Activated CD4-positive, alpha-beta T cell treated with anti-CD3 and anti-CD28 coated beads, Interleukin-2, amount 10 ng/mL, durations not matched to agents 24 days and 14 days (primary cell): ENCODE measurements at regions not wholly inside any gene's neighbourhood (a gene's known extent, or its start where the extent isn't known, plus 50 kb on each side); places are given as distances from the start of the nearest gene placed in this dataset.

Experiments used
- DNase-seq: peaks from one replicate; pipeline ENCODE4 v3.0.0; 2022
- H3K27ac Mint-ChIP-seq: one replicate; pipeline ENCODE4 v1.8.0; 2022; ENCODE audit warnings: mild to moderate bottlenecking, mixed read lengths
- H3K27me3 Mint-ChIP-seq: one replicate; pipeline ENCODE4 v1.8.0; 2022; ENCODE audit warnings: mixed read lengths
- H3K36me3 Mint-ChIP-seq: one replicate; pipeline ENCODE4 v1.8.0; 2022; ENCODE audit warnings: low read depth, mild to moderate bottlenecking, mixed read lengths
- H3K4me1 Mint-ChIP-seq: one replicate; pipeline ENCODE4 v1.8.0; 2021; ENCODE audit warnings: mixed read lengths
- H3K4me3 Mint-ChIP-seq: one replicate; pipeline ENCODE4 v1.8.0; 2022; ENCODE audit warnings: mild to moderate bottlenecking, moderate library complexity, mixed read lengths
- H3K9me3 Mint-ChIP-seq: one replicate; pipeline ENCODE4 v1.8.0; 2021; ENCODE audit warnings: mixed read lengths
- intact Hi-C: fragments of 100-400 bp; cut with micrococcal nuclease; formaldehyde crosslinking; loops from one replicate; pipeline ENCODE4 v1.15.1; 2023

GRCh38 chr21:27476696-27477095 is 509.8 kb upstream of the ADAMTS5 start:
- intact Hi-C loops, result no loop called here
- H3K4me1 Mint-ChIP-seq, result no peaks in the 10 kb centered on the region
- no peaks in the 10 kb centered on the region for H3K36me3 Mint-ChIP-seq
- H3K27me3 Mint-ChIP-seq, result no peaks in the 10 kb centered on the region
- no peak overlapping the region for H3K4me3 Mint-ChIP-seq
- H3K27ac Mint-ChIP-seq, result no peak overlapping the region
- H3K9me3 Mint-ChIP-seq, result peaks cover 4% of the 10 kb centered on the region
- no peak for DNase-seq

- H3K9me3 Mint-ChIP-seq, result peaks cover 7% of the 10 kb centered on the region
- H3K27me3 Mint-ChIP-seq, result no peaks in the 10 kb centered on the region
- intact Hi-C loops, result no loop called here
- H3K4me3 Mint-ChIP-seq, result no peak overlapping the region
- no peaks in the 10 kb centered on the region for H3K36me3 Mint-ChIP-seq
- no peak overlapping the region for H3K27ac Mint-ChIP-seq
- H3K4me1 Mint-ChIP-seq, result no peaks in the 10 kb centered on the region
- no peak for DNase-seq
Observed at GRCh38 chr21:27475363-27475955, 508.6 kb upstream of the ADAMTS5 start.

- Mint-ChIP-seq H3K4me3 (no peak overlapping the region), H3K9me3 (peaks cover 4% of the 10 kb centered on the region), H3K27ac (no peak overlapping the region), H3K36me3 (no peaks in the 10 kb centered on the region), H3K4me1 (no peaks in the 10 kb centered on the region), H3K27me3 (no peaks in the 10 kb centered on the region)
- DNase-seq, result no peak
- intact Hi-C loops, result no loop called here
Observed at GRCh38 chr21:27467366-27467765, 500.5 kb upstream of the ADAMTS5 start.

GRCh38 chr21:27466140-27466539 is 499.3 kb upstream of the ADAMTS5 start:
- Mint-ChIP-seq H3K27me3 (no peaks in the 10 kb centered on the region), H3K4me3 (no peak overlapping the region), H3K36me3 (no peaks in the 10 kb centered on the region), H3K27ac (no peak overlapping the region), H3K4me1 (no peaks in the 10 kb centered on the region), H3K9me3 (no peaks in the 10 kb centered on the region)
- DNase-seq, result no peak
- intact Hi-C loops, result no loop called here

GRCh38 chr21:27464648-27465047 is 497.8 kb upstream of the ADAMTS5 start:
- Mint-ChIP-seq H3K36me3 (no peaks in the 10 kb centered on the region), H3K4me1 (no peaks in the 10 kb centered on the region), H3K4me3 (no peak overlapping the region), H3K27me3 (no peaks in the 10 kb centered on the region), H3K27ac (no peak overlapping the region), H3K9me3 (no peaks in the 10 kb centered on the region)
- intact Hi-C loops, result no loop called here
- no peak for DNase-seq

GRCh38 chr21:27462726-27463125 is 495.8 kb upstream of the ADAMTS5 start:
- Mint-ChIP-seq H3K27me3 (no peaks in the 10 kb centered on the region), H3K9me3 (no peaks in the 10 kb centered on the region), H3K4me3 (no peak overlapping the region), H3K27ac (no peak overlapping the region), H3K4me1 (no peaks in the 10 kb centered on the region), H3K36me3 (no peaks in the 10 kb centered on the region)
- DNase-seq, result no peak
- intact Hi-C loops, result no loop called here

- Mint-ChIP-seq H3K9me3 (no peaks in the 10 kb centered on the region), H3K36me3 (no peaks in the 10 kb centered on the region), H3K27me3 (no peaks in the 10 kb centered on the region), H3K4me1 (no peaks in the 10 kb centered on the region), H3K27ac (no peak overlapping the region), H3K4me3 (no peak overlapping the region)
- intact Hi-C loops, result no loop called here
- DNase-seq, result no peak
Observed at GRCh38 chr21:27454234-27454633, 487.3 kb upstream of the ADAMTS5 start.

GRCh38 chr21:27451116-27451515 is 484.2 kb upstream of the ADAMTS5 start:
- Mint-ChIP-seq H3K4me3 (no peak overlapping the region), H3K36me3 (no peaks in the 10 kb centered on the region), H3K27me3 (no peaks in the 10 kb centered on the region), H3K4me1 (no peaks in the 10 kb centered on the region), H3K27ac (no peak overlapping the region), H3K9me3 (no peaks in the 10 kb centered on the region)
- intact Hi-C loops, result no loop called here
- no peak for DNase-seq

- no peak overlapping the region for H3K4me3 Mint-ChIP-seq
- H3K27me3 Mint-ChIP-seq, result no peaks in the 10 kb centered on the region
- H3K27ac Mint-ChIP-seq, result no peak overlapping the region
- no peaks in the 10 kb centered on the region for H3K4me1 Mint-ChIP-seq
- peaks cover 5% of the 10 kb centered on the region for H3K9me3 Mint-ChIP-seq
- intact Hi-C loops, result no loop called here
- H3K36me3 Mint-ChIP-seq, result no peaks in the 10 kb centered on the region
- no peak for DNase-seq
Observed at GRCh38 chr21:27450216-27450615, 483.3 kb upstream of the ADAMTS5 start.

- Mint-ChIP-seq H3K9me3 (peaks cover 8% of the 10 kb centered on the region), H3K27me3 (no peaks in the 10 kb centered on the region), H3K4me3 (no peak overlapping the region), H3K36me3 (no peaks in the 10 kb centered on the region), H3K4me1 (no peaks in the 10 kb centered on the region), H3K27ac (no peak overlapping the region)
- intact Hi-C loops, result no loop called here
- no peak for DNase-seq
Observed at GRCh38 chr21:27448960-27449359, 482.1 kb upstream of the ADAMTS5 start.

GRCh38 chr21:27447843-27448242 is 481.0 kb upstream of the ADAMTS5 start:
- Mint-ChIP-seq H3K4me1 (no peaks in the 10 kb centered on the region), H3K9me3 (peaks cover 12% of the 10 kb centered on the region), H3K4me3 (no peak overlapping the region), H3K27ac (no peak overlapping the region), H3K36me3 (no peaks in the 10 kb centered on the region), H3K27me3 (no peaks in the 10 kb centered on the region)
- DNase-seq, result no peak
- intact Hi-C loops, result no loop called here

- H3K36me3 Mint-ChIP-seq, result no peaks in the 10 kb centered on the region
- no peaks in the 10 kb centered on the region for H3K27me3 Mint-ChIP-seq
- H3K4me3 Mint-ChIP-seq, result no peak overlapping the region
- H3K9me3 Mint-ChIP-seq, result peaks cover 15% of the 10 kb centered on the region
- DNase-seq, result no peak
- no peaks in the 10 kb centered on the region for H3K4me1 Mint-ChIP-seq
- intact Hi-C loops, result no loop called here
- H3K27ac Mint-ChIP-seq, result no peak overlapping the region
Observed at GRCh38 chr21:27429710-27430341, 462.9 kb upstream of the ADAMTS5 start.

GRCh38 chr21:27426196-27426595 is 459.3 kb upstream of the ADAMTS5 start:
- no peak overlapping the region for H3K27ac Mint-ChIP-seq
- H3K9me3 Mint-ChIP-seq, result peaks cover 7% of the 10 kb centered on the region
- no peaks in the 10 kb centered on the region for H3K36me3 Mint-ChIP-seq
- DNase-seq, result no peak
- H3K4me1 Mint-ChIP-seq, result no peaks in the 10 kb centered on the region
- intact Hi-C loops, result no loop called here
- H3K27me3 Mint-ChIP-seq, result no peaks in the 10 kb centered on the region
- no peak overlapping the region for H3K4me3 Mint-ChIP-seq

GRCh38 chr21:27425574-27425973 is 458.7 kb upstream of the ADAMTS5 start:
- Mint-ChIP-seq H3K27me3 (no peaks in the 10 kb centered on the region), H3K9me3 (peaks cover under 1% of the 10 kb centered on the region), H3K4me1 (no peaks in the 10 kb centered on the region), H3K4me3 (no peak overlapping the region), H3K27ac (no peak overlapping the region), H3K36me3 (no peaks in the 10 kb centered on the region)
- intact Hi-C loops, result no loop called here
- DNase-seq, result no peak

GRCh38 chr21:27425172-27425571 is 458.3 kb upstream of the ADAMTS5 start:
- no peaks in the 10 kb centered on the region for H3K36me3 Mint-ChIP-seq
- no peaks in the 10 kb centered on the region for H3K4me1 Mint-ChIP-seq
- no peak for DNase-seq
- no peak overlapping the region for H3K27ac Mint-ChIP-seq
- H3K9me3 Mint-ChIP-seq, result no peaks in the 10 kb centered on the region
- H3K27me3 Mint-ChIP-seq, result no peaks in the 10 kb centered on the region
- intact Hi-C loops, result no loop called here
- no peak overlapping the region for H3K4me3 Mint-ChIP-seq
